Left renal pelvis (tissue), 4 donors: ENCODE measurements at regions not wholly inside any gene's neighbourhood (a gene's known extent, or its start where the extent isn't known, plus 50 kb on each side); places are given as distances from the start of the nearest gene placed in this dataset.

Experiments
- DNase-seq, 4 donors: peaks; one replicate each; pipeline ENCODE4 v3.0.0-alpha.2; 2013; ENCODE audit warnings: low read depth in 4 of 4, low spot score in 3 of 4

- DNase-seq = no peak
These were observed 297.7 kb upstream of the TNP1 start for GRCh38 chr2:217157581-217157980.

- DNase-seq = no peak
These were observed 296.9 kb upstream of the TNP1 start for GRCh38 chr2:217156801-217157200.

DNA sequence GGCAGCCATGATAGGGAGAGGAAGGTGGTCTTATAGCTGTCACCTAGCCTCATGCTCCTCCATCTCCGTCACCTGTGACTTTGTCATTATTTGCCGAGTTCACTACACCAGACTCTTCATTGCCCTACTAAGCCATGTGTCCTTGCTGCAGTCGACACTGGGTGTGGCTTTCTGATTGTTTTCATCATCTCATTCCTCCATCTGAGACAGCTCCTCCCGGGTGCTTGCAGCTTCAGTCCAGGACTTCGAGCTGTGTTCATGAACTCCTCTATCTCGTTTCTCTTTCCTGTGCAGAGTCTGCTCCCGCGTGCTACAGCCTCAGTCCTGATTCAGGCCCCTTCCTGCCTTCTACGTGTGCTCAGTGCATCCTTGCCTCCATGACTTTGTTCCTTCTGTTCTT is 295.1 kb upstream of the TNP1 start:
- DNase-seq = no peak

DNA sequence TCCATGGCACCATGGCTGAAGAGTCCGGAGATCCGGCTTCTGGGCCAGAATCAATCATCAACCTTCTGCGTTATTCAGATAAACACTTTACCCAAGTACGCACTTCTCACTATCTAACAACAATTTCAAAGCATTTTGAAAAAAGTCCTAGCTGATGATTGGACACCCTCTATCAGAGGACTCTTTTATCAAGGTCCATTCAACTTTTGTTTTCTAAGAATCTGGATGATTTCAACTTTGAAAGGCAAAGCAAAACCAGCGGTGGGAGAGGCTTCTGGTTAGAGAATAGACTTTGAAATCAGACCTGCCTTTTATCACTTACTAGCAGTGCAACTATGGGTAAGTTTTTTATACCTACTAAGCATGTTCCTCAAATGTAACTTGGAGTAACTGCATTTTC is 293.6 kb upstream of the TNP1 start:
- DNase-seq = no peak

DNA sequence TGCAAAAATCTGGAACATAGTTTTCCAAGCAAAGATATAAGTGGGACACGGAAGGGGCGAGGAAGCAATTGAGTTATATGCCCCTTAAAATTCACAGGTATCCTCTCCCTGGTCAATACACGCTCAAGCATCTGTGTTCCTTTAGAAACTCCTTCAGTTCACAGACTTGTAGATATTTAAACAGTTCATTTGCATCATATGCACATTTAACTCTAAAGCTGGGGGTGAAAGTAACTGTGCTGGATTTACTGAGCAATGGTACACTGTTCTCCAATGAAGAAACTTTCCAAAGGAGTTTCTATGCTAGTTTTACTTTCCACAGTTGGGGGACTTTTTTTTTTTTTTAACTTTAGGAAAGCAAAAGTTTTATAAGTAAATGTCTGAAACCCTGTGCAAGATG is 293.0 kb upstream of the TNP1 start:
- DNase-seq = no peak

DNA sequence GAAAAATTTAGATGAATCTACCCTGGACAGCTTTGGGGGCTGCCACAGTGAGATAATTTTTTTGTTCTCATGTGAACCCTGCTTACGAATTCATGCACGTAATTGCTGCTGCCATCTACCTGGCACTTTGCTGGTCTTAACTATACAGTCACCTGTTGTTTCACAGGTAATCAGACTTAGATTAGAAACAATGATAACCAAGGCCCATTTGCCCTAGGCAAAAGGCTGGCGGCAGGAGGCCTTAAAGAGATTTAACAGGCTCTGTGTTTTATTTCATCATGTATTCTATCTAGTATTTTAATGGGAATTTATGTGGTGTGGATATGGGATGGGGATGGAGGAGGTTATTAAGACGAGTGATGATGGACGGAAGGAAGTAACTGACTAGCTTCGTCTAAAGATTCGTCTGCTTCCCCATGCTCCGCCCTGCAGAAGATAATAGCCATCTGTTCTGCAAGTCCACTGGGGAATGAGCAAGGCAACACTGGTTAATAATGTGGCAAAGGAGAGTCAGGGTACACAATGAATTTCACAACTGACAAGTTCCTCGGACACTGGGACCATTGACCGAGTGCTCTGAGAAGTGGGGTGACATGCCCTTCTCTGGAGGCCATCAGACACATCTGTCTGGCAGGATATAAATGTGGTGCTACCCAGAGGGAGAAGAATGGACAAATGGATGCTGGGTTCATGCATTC is 291.8 kb upstream of the TNP1 start:
- no peak for DNase-seq

DNA sequence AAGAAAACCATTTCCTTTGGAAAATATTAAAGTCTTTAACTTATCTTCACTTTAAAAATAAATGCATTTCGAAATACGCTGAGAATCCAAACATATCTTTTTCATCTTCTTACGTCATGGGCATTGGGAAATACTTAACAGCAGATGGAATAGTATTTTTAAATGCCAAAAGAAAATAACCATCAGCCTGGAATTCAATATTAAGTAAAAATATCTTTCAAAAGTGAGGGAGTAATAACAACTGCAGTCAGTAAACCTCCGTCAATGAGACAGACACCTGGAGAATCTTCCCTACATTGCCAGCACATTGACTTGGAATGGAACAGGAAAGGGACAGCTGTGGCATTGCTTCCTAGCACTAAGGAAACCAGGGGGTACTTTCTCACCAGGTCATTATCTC is 290.4 kb upstream of the TNP1 start:
- DNase-seq = no peak

DNA sequence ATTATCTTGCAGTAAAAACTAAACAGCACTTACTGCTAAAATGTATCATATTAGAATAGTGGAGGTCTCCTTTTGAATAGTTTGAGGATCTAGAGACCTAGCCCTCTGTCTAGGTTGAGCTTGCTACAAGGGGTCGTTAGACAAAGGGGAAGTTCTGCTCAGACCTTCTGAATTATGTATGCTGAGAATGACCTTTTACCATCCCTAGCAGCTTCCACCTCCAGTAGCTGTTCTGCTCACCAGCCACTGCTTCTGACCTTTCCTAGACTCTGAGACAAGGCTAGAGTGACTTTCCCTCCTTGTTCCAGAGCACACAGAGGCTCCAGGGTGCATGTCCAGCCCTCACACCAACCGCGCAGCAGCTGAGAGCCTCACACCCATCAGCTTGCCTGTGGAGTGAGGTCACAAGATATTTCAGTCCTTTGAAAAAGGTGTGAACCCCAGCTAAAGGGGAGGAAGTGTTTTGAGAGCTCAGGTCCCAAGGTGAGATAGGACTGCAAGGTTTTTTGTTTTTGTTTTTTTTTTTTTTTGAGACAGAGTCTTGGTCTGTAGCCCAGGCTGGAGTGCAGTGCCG is 289.3 kb upstream of the TNP1 start:
- no peak for DNase-seq

DNA sequence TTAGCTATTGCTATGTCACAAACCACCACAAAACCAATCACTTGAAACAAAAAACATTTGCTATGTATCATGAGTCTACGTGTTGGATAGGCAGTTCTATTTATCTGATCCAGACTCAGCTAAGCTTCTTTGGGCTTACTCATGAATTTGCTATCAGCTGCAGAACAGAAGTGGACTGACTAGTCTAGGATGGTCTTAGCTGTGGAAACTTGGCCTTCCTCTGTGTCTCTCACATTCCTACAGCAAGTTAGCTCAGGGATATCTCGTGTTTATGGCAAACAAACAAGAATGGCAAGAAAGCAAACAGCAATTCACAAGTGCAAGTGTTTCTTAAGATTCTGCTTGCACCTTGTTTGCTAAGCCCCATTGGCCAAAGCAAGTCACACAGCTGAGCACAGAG is 288.0 kb upstream of the TNP1 start:
- DNase-seq = no peak

- DNase-seq = no peak
These were observed 287.1 kb upstream of the TNP1 start for GRCh38 chr2:217146956-217147355.

- DNase-seq = no peak
These were observed 282.9 kb upstream of the TNP1 start for GRCh38 chr2:217142649-217143266.

GRCh38 chr2:217138284-217138683 is 278.4 kb upstream of the TNP1 start:
- DNase-seq = no peak

DNA sequence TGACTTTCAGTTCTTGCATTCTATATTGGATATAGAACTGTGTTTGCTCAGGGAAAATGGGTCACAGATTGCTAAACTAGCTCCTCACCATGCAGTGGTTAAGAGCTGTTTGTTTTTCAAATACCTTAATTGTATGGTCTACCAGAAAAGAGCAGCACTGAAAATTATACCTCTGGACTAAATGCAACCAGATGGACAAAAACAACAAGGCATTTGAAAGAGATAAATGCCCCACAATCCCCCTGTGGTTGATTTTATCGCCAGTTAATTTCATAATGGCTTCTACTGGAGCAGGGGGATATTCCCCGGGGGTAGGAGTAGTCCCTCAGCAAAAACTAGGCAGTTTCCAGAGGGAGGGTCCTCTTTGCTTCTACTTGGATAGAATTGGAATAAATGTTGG is 267.9 kb upstream of the TNP1 start:
- no peak for DNase-seq

DNA sequence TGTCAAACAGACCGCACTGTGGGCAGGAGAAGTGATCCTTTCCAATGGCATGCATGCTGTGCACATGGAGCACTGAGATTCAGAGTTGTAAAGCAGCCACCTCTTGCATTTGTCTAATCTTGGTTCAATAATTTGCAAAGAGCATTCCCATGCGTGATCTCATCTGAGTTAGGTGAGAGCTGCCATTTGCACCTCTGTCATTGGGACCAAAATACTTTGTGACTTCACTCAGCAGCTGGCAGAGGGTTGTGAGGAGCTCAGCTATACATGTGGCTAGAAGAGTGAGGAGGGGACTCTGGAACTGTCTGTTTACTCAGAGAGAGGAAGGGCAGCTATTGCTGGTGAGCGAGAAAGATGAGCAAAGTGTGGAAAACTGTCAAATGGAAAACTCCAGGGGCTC is 265.1 kb upstream of the TNP1 start:
- no peak for DNase-seq

DNA sequence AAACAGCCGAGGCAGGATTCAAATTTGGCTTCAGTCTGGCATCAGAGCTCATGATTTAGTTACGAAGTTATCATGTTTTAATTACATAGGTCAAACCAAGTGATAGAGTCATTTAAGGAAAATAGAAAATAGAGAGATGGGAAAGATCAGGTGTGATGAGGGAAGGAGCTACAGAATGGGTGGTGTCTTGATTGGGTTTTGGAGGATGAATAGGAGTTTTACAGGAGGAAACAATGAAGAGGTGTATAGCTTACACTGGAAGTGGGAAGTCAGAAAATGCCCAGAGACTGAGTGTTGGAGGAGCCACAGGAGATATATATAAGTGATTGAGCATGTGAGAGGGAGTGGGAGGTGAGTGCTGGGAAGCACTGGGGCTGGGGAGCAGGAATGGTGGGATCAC is 264.2 kb upstream of the TNP1 start:
- no peak for DNase-seq

- DNase-seq = no peak
These were observed 261.7 kb upstream of the TNP1 start for GRCh38 chr2:217121565-217121964.

GRCh38 chr2:217120429-217120828 is 260.6 kb upstream of the TNP1 start:
- no peak for DNase-seq

DNA sequence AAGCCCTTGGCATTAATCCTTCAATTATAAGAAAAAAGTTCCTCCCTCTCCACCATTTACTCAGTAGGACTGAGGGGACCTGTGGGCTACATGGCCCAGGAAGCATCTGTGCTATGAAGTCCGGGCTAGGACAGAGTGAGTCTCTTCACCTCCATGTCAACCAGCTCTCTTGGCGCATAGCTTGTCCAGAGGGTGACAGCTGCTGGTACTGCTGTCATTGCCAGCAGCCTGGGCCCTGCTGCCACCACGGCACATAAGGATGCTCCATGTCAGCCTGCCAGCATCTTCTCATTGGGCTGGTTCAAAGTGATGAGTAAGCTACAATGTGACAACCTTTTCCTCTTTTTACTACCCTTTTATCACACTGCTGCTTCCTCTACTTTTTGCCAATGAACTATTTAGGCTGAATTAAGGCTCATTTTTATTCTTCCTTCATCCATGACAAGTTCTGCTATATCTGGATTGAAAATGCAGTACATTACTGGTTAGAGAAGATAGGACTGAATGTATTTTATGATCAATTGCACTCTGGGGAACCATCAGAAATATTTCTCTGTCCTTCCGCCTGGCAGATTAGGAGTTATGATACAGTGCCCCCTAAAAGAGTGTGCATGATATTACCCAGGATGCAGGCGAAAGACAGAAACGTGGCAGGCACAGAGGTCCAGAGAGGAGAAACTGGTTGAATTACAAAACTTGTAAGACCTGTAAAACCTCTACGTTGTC is 258.9 kb upstream of the TNP1 start:
- DNase-seq = no peak

GRCh38 chr2:217117523-217117922 is 257.7 kb upstream of the TNP1 start:
- no peak for DNase-seq

- DNase-seq = no peak
These were observed 256.7 kb upstream of the TNP1 start for GRCh38 chr2:217116610-217117009.

GRCh38 chr2:217114117-217114516 is 254.3 kb upstream of the TNP1 start:
- DNase-seq = no peak

DNA sequence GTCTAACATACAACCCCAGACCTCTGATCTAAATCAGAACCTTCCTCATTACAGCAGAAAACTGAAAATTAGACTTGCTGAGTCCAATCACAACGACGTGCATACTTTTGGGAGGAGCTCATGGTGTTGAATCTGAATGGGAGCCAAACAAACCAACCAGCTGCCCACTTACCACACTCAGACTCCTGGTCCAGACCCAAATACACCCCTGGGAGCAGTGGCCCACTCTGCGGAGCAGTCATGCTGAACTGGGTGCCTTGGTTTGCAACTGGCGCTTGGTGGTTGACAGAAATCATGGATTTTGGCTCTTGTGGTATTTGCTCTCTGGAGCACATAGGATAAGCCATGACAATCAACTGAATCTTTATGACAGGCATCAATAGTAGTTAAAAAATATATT is 253.6 kb upstream of the TNP1 start:
- DNase-seq = no peak
